Loucy (cell line): ENCODE measurements at regions not wholly inside any gene's neighbourhood (a gene's known extent, or its start where the extent isn't known, plus 50 kb on each side); places are given as distances from the start of the nearest gene placed in this dataset.

ENCODE experiments used
- H2AFZ ChIP-seq: fragments of 200-600 bp; sonication (generic); 2 replicates; pipeline ENCODE4 v1.6.0; 2016; ENCODE audit warnings: antibody characterized with exemption, mild to moderate bottlenecking, low read length, moderate library complexity
- H3F3A ChIP-seq: fragments of 200-600 bp; 2 replicates; pipeline ENCODE4 v1.6.0; 2016; ENCODE audit warnings: antibody characterized with exemption, low read depth, mild to moderate bottlenecking
- H3K27me3 ChIP-seq: fragments of 200-600 bp; sonication (generic); 2 replicates; pipeline ENCODE4 v1.6.1; 2014; ENCODE audit warnings: low read length, mild to moderate bottlenecking; ENCODE audit not compliant: insufficient read depth, poor library complexity, severe bottlenecking
- H3K36me3 ChIP-seq: fragments of 200-600 bp; sonication (generic); 2 replicates; pipeline ENCODE4 v1.6.1; 2016; ENCODE audit warnings: low read length; ENCODE audit not compliant: insufficient read depth
- H3K4me1 ChIP-seq: fragments of 200-600 bp; sonication (generic); 2 replicates; pipeline ENCODE4 v1.5.1; 2014; ENCODE audit warnings: low read length, mild to moderate bottlenecking; ENCODE audit not compliant: insufficient read depth, poor library complexity, severe bottlenecking
- H3K4me2 ChIP-seq: fragments of 200-600 bp; sonication (generic); 2 replicates; pipeline ENCODE4 v1.6.0; 2014; ENCODE audit warnings: antibody characterized with exemption, low read length, low read depth, mild to moderate bottlenecking; ENCODE audit not compliant: poor library complexity, severe bottlenecking
- H3K4me3 ChIP-seq: fragments of 200-600 bp; sonication (generic); 2 replicates; pipeline ENCODE4 v1.5.1; 2014; ENCODE audit warnings: low read length, mild to moderate bottlenecking, mixed read lengths; ENCODE audit not compliant: poor library complexity, severe bottlenecking
- H3K79me2 ChIP-seq: fragments of 200-600 bp; sonication (generic); 2 replicates; pipeline ENCODE4 v1.6.1; 2014; ENCODE audit warnings: low read length; ENCODE audit not compliant: insufficient read depth
- H3K9ac ChIP-seq: fragments of 200-600 bp; sonication (generic); 2 replicates; pipeline ENCODE4 v1.6.0; 2014; ENCODE audit warnings: mild to moderate bottlenecking, low read depth, low read length, moderate library complexity; ENCODE audit not compliant: poor library complexity, severe bottlenecking
- H3K9me2 ChIP-seq: fragments of 200-600 bp; sonication (generic); replicated peaks from 2 replicates; pipeline ENCODE4 v1.6.1; 2016; ENCODE audit warnings: low read depth, low read length, mixed read lengths
- H3K9me3 ChIP-seq: fragments of 200-600 bp; sonication (generic); 2 replicates; pipeline ENCODE4 v1.6.1; 2014; ENCODE audit warnings: mild to moderate bottlenecking, antibody characterized with exemption, low read length, low read depth; ENCODE audit not compliant: insufficient read depth
- H4K20me1 ChIP-seq: fragments of 200-600 bp; sonication (generic); 2 replicates; pipeline ENCODE4 v1.6.0; 2014; ENCODE audit warnings: antibody characterized with exemption, low read length, mild to moderate bottlenecking; ENCODE audit not compliant: insufficient read depth, poor library complexity, severe bottlenecking
- EZH2phosphoT487 ChIP-seq: fragments of 200-600 bp; IDR thresholded peaks from 2 replicates; pipeline ENCODE4 v1.6.1; 2018; ENCODE audit warnings: antibody characterized with exemption, mild to moderate bottlenecking, moderate library complexity, borderline replicate concordance
- TF ChIP-seq, protein P1 (sequence below): fragments of 200-600 bp; sonication (generic); conservative IDR thresholded peaks from 2 replicates; pipeline ENCODE4 v1.5.1; 2014; ENCODE audit warnings: mild to moderate bottlenecking, antibody characterized with exemption, low read length

DNA sequence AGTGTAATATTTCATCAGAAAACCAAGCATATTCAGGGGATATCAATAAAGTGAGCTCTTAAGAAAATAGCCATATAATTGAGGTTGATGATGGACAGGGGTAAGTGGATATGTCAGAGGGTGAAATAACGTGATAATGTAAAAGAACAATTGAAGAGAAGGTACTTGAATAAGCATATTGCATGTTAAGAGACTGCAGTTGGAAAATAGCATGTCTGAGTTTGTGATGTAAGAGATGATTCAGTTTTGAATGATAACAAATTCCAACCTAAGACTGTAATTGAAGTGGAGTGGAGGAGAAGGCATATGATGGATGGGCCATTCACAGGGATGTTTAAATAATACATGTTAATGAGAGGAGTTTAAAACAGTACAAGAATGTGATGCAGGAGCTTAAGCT is 1633.5 kb downstream of the SLITRK1 start:
- H4K20me1 ChIP-seq = no peaks in the 10 kb centered on the region
- no peaks in the 10 kb centered on the region for H3K27me3 ChIP-seq
- H3F3A ChIP-seq = no peaks in the 10 kb centered on the region
- no peak overlapping the region for H3K4me2 ChIP-seq
- TF ChIP-seq, protein P1, sequence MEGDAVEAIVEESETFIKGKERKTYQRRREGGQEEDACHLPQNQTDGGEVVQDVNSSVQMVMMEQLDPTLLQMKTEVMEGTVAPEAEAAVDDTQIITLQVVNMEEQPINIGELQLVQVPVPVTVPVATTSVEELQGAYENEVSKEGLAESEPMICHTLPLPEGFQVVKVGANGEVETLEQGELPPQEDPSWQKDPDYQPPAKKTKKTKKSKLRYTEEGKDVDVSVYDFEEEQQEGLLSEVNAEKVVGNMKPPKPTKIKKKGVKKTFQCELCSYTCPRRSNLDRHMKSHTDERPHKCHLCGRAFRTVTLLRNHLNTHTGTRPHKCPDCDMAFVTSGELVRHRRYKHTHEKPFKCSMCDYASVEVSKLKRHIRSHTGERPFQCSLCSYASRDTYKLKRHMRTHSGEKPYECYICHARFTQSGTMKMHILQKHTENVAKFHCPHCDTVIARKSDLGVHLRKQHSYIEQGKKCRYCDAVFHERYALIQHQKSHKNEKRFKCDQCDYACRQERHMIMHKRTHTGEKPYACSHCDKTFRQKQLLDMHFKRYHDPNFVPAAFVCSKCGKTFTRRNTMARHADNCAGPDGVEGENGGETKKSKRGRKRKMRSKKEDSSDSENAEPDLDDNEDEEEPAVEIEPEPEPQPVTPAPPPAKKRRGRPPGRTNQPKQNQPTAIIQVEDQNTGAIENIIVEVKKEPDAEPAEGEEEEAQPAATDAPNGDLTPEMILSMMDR = no peak
- no peak for TF ChIP-seq EZH2phosphoT487
- H3K79me2 ChIP-seq = no peaks in the 10 kb centered on the region
- H3K9me3 ChIP-seq = no peaks in the 10 kb centered on the region
- H3K9ac ChIP-seq = no peak overlapping the region
- H2AFZ ChIP-seq = no peak overlapping the region
- no peaks in the 10 kb centered on the region for H3K36me3 ChIP-seq
- H3K9me2 ChIP-seq = 0 out of 2 replicates have a peak, but pooled peaks cover 3% of the 10 kb centered on the region
- H3K4me1 ChIP-seq = no peaks in the 10 kb centered on the region
- no peak overlapping the region for H3K4me3 ChIP-seq

GRCh38 chr13:82245860-82246259 is 1636.4 kb downstream of the SLITRK1 start:
- Histone ChIP-seq H3K79me2 (no peaks in the 10 kb centered on the region), H3K4me3 (no peak overlapping the region), H2AFZ (no peak overlapping the region), H3K9me3 (no peaks in the 10 kb centered on the region), H3K9me2 (no peaks in the 10 kb centered on the region), H3K4me2 (no peak overlapping the region), H3K36me3 (no peaks in the 10 kb centered on the region), H4K20me1 (no peaks in the 10 kb centered on the region), H3K9ac (no peak overlapping the region), H3K4me1 (no peaks in the 10 kb centered on the region), H3K27me3 (no peaks in the 10 kb centered on the region), H3F3A (no peaks in the 10 kb centered on the region)
- no peak for TF ChIP-seq EZH2phosphoT487
- TF ChIP-seq, protein P1 = no peak

DNA sequence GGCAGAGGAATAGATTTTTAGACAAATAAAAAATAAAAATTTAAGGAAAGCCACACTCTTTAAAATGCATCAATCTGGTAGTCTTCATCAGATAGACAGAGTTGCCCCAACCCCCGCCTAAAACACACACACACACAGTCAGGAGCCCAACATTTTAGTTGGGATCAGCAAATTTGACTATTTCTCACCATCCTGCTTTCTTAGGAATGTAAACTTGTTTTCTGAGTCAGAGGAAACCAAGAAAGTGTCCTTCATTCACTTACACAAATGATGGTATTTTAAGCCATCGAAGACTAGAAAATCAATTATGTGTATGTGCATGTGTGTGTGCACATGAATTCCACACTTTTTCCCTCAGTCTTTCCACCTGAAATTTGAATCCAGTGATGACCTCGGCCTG is 1657.5 kb downstream of the SLITRK1 start:
- H3K36me3 ChIP-seq = no peaks in the 10 kb centered on the region
- no peak overlapping the region for H3K4me2 ChIP-seq
- H3K9ac ChIP-seq = no peak overlapping the region
- H3K79me2 ChIP-seq = no peaks in the 10 kb centered on the region
- no peaks in the 10 kb centered on the region for H3K4me1 ChIP-seq
- no peak overlapping the region for H3K4me3 ChIP-seq
- no peaks in the 10 kb centered on the region for H3K27me3 ChIP-seq
- TF ChIP-seq, protein P1 = no peak
- TF ChIP-seq EZH2phosphoT487 = no peak
- no peaks in the 10 kb centered on the region for H3F3A ChIP-seq
- no peaks in the 10 kb centered on the region for H4K20me1 ChIP-seq
- H3K9me3 ChIP-seq = no peaks in the 10 kb centered on the region
- H2AFZ ChIP-seq = no peak overlapping the region
- H3K9me2 ChIP-seq = no peaks in the 10 kb centered on the region
